ENCODE measurements at regions not wholly inside any gene's neighbourhood (a gene's known extent, or its start where the extent isn't known, plus 50 kb on each side); places are given as distances from the start of the nearest gene placed in this dataset.

DNA sequence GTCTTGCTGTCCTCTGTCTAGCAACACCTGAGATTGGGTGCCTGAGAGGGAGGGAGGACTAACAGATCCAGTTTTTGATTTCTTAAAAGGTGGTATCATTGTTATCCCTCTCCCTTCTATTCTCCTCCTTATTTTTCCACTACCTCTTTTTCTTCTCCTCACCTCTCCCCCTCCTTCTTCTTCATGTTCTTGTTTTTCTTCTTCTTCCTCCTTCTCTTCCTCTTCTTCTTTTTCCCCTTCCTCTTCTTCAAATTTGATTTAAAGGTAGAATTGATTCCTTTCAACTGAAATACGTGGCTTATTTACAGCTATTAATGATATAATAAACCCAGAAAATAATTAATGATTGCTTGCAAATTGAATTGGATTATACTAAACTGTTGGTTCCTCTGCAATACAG is 256.8 kb upstream of the BTG1 start:
- TF ChIP-seq CTCF (conservative IDR thresholded peaks at IDR 0.05) (no peak), EZH2 (IDR thresholded peaks at IDR 0.05; ENCODE audit: low read depth) (no peak)
